Neural cell (in vitro differentiated cells): ENCODE measurements at regions not wholly inside any gene's neighbourhood (a gene's known extent, or its start where the extent isn't known, plus 50 kb on each side); places are given as distances from the start of the nearest gene placed in this dataset.

ENCODE experiments used
- H2AFZ ChIP-seq: fragments of 200-600, 300-800 bp; sonication (generic), shearing (Covaris generic); 2 replicates; pipeline ENCODE4 v1.6.0; 2014; ENCODE audit warnings: low read depth, mild to moderate bottlenecking, antibody characterized with exemption, low read length, moderate library complexity
- H3F3A ChIP-seq: fragments of 200-600 bp; shearing (Covaris generic); 2 replicates; pipeline ENCODE4 v1.6.1; 2016; ENCODE audit warnings: mild to moderate bottlenecking, moderate library complexity, mixed read lengths, antibody characterized with exemption, low read length; ENCODE audit not compliant: insufficient read depth, poor library complexity, severe bottlenecking
- H3K27ac ChIP-seq: fragments of 200-600, 300-800 bp; sonication (generic), shearing (Covaris generic); 2 replicates; pipeline ENCODE4 v1.5.1; 2014; ENCODE audit warnings: mild to moderate bottlenecking, low read length, moderate library complexity
- H3K27me3 ChIP-seq: fragments of 300-800, 200-600 bp; sonication (generic), shearing (Covaris generic); 2 replicates; pipeline ENCODE4 v1.6.0; 2014; ENCODE audit warnings: mild to moderate bottlenecking, low read depth, low read length, moderate library complexity; ENCODE audit not compliant: insufficient read depth
- H3K36me3 ChIP-seq: fragments of 300-800, 200-600 bp; sonication (generic), shearing (Covaris generic); 2 replicates; pipeline ENCODE4 v1.5.1; 2014; ENCODE audit warnings: mild to moderate bottlenecking, antibody characterized with exemption, low read length, moderate library complexity; ENCODE audit not compliant: insufficient read depth
- H3K4me2 ChIP-seq: fragments of 300-800, 200-600 bp; sonication (generic), shearing (Covaris generic); 2 replicates; pipeline ENCODE4 v1.6.0; 2014; ENCODE audit warnings: mild to moderate bottlenecking, low read length
- H3K4me3 ChIP-seq: fragments of 300-800, 200-600 bp; sonication (generic), shearing (Covaris generic); 2 replicates; pipeline ENCODE4 v1.5.1; 2014; ENCODE audit warnings: mild to moderate bottlenecking, low read length, moderate library complexity
- H3K79me2 ChIP-seq: fragments of 200-600 bp; shearing (Covaris generic); replicated peaks from 2 replicates; pipeline ENCODE4 v1.6.0; 2014; ENCODE audit warnings: mild to moderate bottlenecking, low read length, moderate library complexity; ENCODE audit not compliant: insufficient read depth
- H3K9ac ChIP-seq: fragments of 300-800, 200-600 bp; sonication (generic), shearing (Covaris generic); 2 replicates; pipeline ENCODE4 v1.6.1; 2016; ENCODE audit warnings: mild to moderate bottlenecking, low read length, mixed read lengths
- H3K9me2 ChIP-seq: fragments of 200-600 bp; shearing (Covaris generic); 2 replicates; pipeline ENCODE4 v1.6.1; 2016; ENCODE audit warnings: mild to moderate bottlenecking, low read length, mixed read lengths; ENCODE audit not compliant: insufficient read depth
- H3K9me3 ChIP-seq: fragments of 200-600, 300-800 bp; sonication (generic), shearing (Covaris generic); 2 replicates; pipeline ENCODE4 v1.6.1; 2016; ENCODE audit warnings: mild to moderate bottlenecking, mixed run types, low read length, moderate library complexity, mixed read lengths
- H4K20me1 ChIP-seq: fragments of 200-600 bp; shearing (Covaris generic); 2 replicates; pipeline ENCODE4 v1.6.1; 2016; ENCODE audit warnings: mild to moderate bottlenecking, mixed run types; ENCODE audit not compliant: insufficient read depth
- EP300 ChIP-seq: fragments of 450-650 bp; conservative IDR thresholded peaks from 2 replicates; pipeline ENCODE4 v1.6.1; 2014; ENCODE audit warnings: antibody characterized with exemption, mild to moderate bottlenecking, moderate library complexity; ENCODE audit not compliant: poor library complexity, severe bottlenecking
- EZH2 ChIP-seq: fragments of 200-600, 300-800 bp; shearing (Covaris generic), sonication (generic); IDR thresholded peaks from 2 replicates; pipeline ENCODE4 v1.6.1; 2014; ENCODE audit warnings: antibody characterized with exemption, low read length, borderline replicate concordance, mild to moderate bottlenecking; ENCODE audit not compliant: insufficient read depth, poor library complexity, severe bottlenecking
- MXI1 ChIP-seq: fragments of 450-650 bp; conservative IDR thresholded peaks from 2 replicates; pipeline ENCODE4 v1.6.1; 2014; ENCODE audit warnings: antibody characterized with exemption, mild to moderate bottlenecking; ENCODE audit not compliant: poor library complexity, severe bottlenecking
- POLR2AphosphoS5 ChIP-seq: IDR thresholded peaks from 2 replicates; pipeline ENCODE4 v1.6.1; 2012
- RAD21 ChIP-seq: fragments of 450-650 bp; conservative IDR thresholded peaks from 2 replicates; pipeline ENCODE4 v1.6.1; 2014; ENCODE audit warnings: antibody characterized with exemption, mild to moderate bottlenecking, moderate library complexity
- SMC3 ChIP-seq: fragments of 450-650 bp; conservative IDR thresholded peaks from 2 replicates; pipeline ENCODE4 v1.6.1; 2014; ENCODE audit warnings: antibody characterized with exemption, mild to moderate bottlenecking, moderate library complexity; ENCODE audit not compliant: poor library complexity
- TAF1 ChIP-seq: IDR thresholded peaks from 2 replicates; pipeline ENCODE4 v1.6.1; 2012; ENCODE audit warnings: low read depth
- TF ChIP-seq, protein P1 (sequence below): IDR thresholded peaks from 2 replicates; pipeline ENCODE4 v1.6.1; 2012; ENCODE audit warnings: borderline replicate concordance
- TF ChIP-seq, protein P2 (sequence below): fragments of 450-650 bp; IDR thresholded peaks from 2 replicates; pipeline ENCODE4 v1.5.1; 2014; ENCODE audit warnings: antibody characterized with exemption, mild to moderate bottlenecking, moderate library complexity; ENCODE audit not compliant: poor library complexity, severe bottlenecking

DNA sequence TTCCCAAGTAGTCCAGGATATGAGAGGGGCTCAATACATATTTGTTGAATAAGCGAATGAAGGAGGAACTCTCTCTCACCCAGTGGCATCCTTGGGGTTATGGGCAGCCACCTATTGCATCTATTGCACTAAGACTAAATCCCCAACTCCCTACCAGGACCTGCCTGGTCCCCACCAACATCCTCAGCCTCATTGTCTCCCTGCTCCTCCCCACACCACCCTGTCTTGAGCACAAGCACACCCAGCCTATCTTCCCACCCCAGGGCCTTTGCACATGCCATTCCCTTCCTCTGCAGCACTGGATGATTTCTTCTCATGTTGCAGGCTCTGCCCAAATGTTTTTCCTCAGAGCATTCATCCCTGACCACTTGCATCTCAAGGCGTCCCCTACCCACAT lies 133.8 kb downstream of the BARX1 start:
- no peaks in the 10 kb centered on the region for H3F3A ChIP-seq
- TF ChIP-seq TAF1 (no peak), EP300 (no peak), POLR2AphosphoS5 (no peak), RAD21 (no peak), SMC3 (no peak), MXI1 (no peak)
- H4K20me1 ChIP-seq, result no peaks in the 10 kb centered on the region
- H2AFZ ChIP-seq, result no peak overlapping the region
- H3K9me3 ChIP-seq, result no peaks in the 10 kb centered on the region
- no peaks in the 10 kb centered on the region for H3K27me3 ChIP-seq
- no peak overlapping the region for H3K9ac ChIP-seq
- no peak overlapping the region for H3K4me2 ChIP-seq
- H3K36me3 ChIP-seq, result no peaks in the 10 kb centered on the region
- no peaks in the 10 kb centered on the region for H3K79me2 ChIP-seq
- H3K4me3 ChIP-seq, result no peak overlapping the region
- no peaks in the 10 kb centered on the region for H3K9me2 ChIP-seq
- H3K27ac ChIP-seq, result no peak overlapping the region

DNA sequence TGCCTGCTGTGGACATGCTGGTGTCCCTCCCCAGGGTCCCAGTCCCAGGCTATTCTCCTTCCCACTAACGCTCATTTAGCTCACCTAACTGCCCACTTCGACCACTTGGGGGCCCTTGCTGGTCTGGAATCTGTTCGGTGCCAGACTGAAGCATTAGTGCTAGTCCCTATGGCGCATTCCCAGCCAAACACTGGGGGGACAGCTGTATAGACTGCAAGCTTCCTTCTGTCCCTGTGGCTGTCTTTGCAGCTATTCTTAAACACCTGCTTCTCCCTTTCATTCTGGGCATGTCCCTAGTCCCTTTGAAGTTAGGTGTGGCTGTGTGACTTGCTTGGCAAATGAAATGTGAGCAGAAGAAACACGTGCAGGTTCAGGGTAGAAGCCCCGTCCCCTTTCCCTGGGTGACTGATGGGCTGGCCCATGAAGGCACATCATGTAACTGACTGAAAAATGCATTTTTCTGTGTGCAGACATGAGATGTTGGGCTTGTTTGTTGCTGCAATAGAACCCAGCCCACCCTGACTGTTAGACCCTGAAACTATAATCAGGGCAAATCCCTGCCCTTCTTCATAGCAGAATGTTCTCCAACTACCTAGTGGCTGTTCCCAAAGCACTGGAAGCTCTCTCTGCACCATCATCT lies 134.4 kb downstream of the BARX1 start:
- TF ChIP-seq, protein P1, sequence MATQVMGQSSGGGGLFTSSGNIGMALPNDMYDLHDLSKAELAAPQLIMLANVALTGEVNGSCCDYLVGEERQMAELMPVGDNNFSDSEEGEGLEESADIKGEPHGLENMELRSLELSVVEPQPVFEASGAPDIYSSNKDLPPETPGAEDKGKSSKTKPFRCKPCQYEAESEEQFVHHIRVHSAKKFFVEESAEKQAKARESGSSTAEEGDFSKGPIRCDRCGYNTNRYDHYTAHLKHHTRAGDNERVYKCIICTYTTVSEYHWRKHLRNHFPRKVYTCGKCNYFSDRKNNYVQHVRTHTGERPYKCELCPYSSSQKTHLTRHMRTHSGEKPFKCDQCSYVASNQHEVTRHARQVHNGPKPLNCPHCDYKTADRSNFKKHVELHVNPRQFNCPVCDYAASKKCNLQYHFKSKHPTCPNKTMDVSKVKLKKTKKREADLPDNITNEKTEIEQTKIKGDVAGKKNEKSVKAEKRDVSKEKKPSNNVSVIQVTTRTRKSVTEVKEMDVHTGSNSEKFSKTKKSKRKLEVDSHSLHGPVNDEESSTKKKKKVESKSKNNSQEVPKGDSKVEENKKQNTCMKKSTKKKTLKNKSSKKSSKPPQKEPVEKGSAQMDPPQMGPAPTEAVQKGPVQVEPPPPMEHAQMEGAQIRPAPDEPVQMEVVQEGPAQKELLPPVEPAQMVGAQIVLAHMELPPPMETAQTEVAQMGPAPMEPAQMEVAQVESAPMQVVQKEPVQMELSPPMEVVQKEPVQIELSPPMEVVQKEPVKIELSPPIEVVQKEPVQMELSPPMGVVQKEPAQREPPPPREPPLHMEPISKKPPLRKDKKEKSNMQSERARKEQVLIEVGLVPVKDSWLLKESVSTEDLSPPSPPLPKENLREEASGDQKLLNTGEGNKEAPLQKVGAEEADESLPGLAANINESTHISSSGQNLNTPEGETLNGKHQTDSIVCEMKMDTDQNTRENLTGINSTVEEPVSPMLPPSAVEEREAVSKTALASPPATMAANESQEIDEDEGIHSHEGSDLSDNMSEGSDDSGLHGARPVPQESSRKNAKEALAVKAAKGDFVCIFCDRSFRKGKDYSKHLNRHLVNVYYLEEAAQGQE, result no peak
- TF ChIP-seq SMC3 (no peak), EZH2 (no peak), RAD21 (no peak), MXI1 (no peak), TAF1 (no peak), EP300 (no peak), POLR2AphosphoS5 (no peak)
- TF ChIP-seq, protein P2, sequence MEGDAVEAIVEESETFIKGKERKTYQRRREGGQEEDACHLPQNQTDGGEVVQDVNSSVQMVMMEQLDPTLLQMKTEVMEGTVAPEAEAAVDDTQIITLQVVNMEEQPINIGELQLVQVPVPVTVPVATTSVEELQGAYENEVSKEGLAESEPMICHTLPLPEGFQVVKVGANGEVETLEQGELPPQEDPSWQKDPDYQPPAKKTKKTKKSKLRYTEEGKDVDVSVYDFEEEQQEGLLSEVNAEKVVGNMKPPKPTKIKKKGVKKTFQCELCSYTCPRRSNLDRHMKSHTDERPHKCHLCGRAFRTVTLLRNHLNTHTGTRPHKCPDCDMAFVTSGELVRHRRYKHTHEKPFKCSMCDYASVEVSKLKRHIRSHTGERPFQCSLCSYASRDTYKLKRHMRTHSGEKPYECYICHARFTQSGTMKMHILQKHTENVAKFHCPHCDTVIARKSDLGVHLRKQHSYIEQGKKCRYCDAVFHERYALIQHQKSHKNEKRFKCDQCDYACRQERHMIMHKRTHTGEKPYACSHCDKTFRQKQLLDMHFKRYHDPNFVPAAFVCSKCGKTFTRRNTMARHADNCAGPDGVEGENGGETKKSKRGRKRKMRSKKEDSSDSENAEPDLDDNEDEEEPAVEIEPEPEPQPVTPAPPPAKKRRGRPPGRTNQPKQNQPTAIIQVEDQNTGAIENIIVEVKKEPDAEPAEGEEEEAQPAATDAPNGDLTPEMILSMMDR, result no peak
- Histone ChIP-seq H3K79me2 (no peaks in the 10 kb centered on the region), H3K4me3 (no peak overlapping the region), H3F3A (no peaks in the 10 kb centered on the region), H3K27me3 (no peaks in the 10 kb centered on the region), H3K9me2 (no peaks in the 10 kb centered on the region), H3K36me3 (no peaks in the 10 kb centered on the region), H4K20me1 (no peaks in the 10 kb centered on the region), H3K4me2 (no peak overlapping the region), H3K27ac (no peak overlapping the region), H2AFZ (no peak overlapping the region), H3K9ac (no peak overlapping the region), H3K9me3 (no peaks in the 10 kb centered on the region)
